ENCODE measurements at regions not wholly inside any gene's neighbourhood (a gene's known extent, or its start where the extent isn't known, plus 50 kb on each side); places are given as distances from the start of the nearest gene placed in this dataset.

GRCh38 chr3:63727233-63727632, 74.8 kb downstream of the SNTN start:
- TF ChIP-seq CTCF (conservative IDR thresholded peaks at IDR 0.05; ENCODE audit: low read depth, low read length) (no peak), EZH2 (IDR thresholded peaks at IDR 0.05; ENCODE audit: borderline replicate concordance, low read depth, low read length, poor library complexity, severe bottlenecking) (no peak)

Data from A673 (cell line).